HG02610 (cell line): ENCODE measurements at regions not wholly inside any gene's neighbourhood (a gene's known extent, or its start where the extent isn't known, plus 50 kb on each side); places are given as distances from the start of the nearest gene placed in this dataset.
A peak's percentile ranks its signal among the peaks of the same experiment; 100 is the strongest.
"Not testable (repeated sequence)": the region's sequence is repeated elsewhere in the genome, so short reads cannot be mapped to it uniquely, and the experiment has no call there.

ENCODE experiments used
- ATAC-seq: cut with Tn5 transposase; IDR thresholded peaks from one replicate; pipeline ENCODE4 v1.9.1; 2021; ENCODE audit warnings: mild to moderate bottlenecking, moderate library complexity; ENCODE audit not compliant: unreplicated experiment

DNA sequence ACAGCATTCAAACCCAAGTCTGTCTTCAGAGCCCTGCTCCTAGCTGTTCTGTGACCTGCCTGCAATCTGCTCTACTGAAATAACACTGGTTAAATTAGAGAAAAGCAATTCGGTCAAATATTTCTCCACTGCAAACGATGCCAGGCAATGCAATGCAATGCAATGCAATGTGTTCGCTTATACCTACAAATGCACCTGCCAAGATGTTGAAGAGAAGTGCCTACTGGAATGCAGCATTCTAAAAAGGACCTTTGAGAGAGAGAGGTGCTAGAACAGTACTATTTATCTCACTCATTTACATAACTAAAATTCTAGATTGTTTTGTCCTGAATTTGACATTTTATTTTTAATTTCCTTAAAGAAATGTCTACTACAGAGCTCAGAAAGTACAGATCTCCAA lies 157.3 kb upstream of the CDK1 start:
- ATAC-seq, result no peak

GRCh38 chr10:60618861-60619260 lies 159.4 kb upstream of the CDK1 start:
- no peak for ATAC-seq

- ATAC-seq, result no peak
Observed at GRCh38 chr10:60615541-60615940, 162.7 kb upstream of the CDK1 start.

DNA sequence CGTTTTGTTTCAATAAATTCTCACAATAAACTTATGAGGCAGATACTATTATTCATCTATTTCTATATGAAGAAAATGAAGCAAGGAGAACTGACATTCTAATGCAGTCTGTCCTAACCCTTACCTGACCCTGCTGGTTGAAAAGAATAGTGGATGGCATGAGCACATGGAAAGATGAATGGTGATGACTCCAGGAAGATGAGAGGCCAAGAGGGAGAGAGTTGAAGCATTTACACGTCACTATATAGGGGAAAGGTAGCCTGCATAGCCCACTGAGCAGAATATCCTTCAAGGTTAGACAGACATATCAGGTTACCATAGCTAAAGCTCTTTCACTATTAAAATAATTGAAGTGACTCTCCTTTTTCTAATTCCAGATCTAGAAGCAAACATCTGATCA lies 163.9 kb upstream of the CDK1 start:
- no peak for ATAC-seq

- no peak for ATAC-seq
Observed at GRCh38 chr10:60613434-60613833, 164.8 kb upstream of the CDK1 start.

GRCh38 chr10:60611291-60611747 lies 167.0 kb upstream of the CDK1 start:
- no peak for ATAC-seq

GRCh38 chr10:60607372-60607771 lies 170.9 kb upstream of the CDK1 start:
- ATAC-seq, result no peak

GRCh38 chr10:60606343-60607080 lies 171.8 kb upstream of the CDK1 start:
- ATAC-seq, result no peak

GRCh38 chr10:60605476-60605875 lies 172.8 kb upstream of the CDK1 start:
- ATAC-seq, result no peak

DNA sequence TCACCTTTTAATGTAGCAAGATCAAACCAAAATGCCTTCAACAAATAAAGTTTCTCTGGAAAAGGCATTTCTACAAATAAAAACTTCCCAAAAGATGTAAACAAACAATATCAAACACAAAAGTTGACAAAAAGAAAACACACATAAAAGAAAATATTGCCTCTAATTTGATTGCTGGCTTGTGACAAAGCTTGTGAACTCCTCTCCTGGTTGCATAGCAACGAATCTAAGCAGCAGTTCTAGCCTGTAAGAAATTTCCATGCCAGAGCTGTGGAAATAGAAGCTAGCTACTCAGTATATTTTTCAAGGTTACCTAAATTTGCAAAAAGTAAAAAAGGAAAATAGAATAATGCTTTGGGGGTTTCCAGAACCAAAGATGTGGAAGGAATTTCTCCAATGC lies 173.9 kb upstream of the CDK1 start:
- ATAC-seq, result no peak

DNA sequence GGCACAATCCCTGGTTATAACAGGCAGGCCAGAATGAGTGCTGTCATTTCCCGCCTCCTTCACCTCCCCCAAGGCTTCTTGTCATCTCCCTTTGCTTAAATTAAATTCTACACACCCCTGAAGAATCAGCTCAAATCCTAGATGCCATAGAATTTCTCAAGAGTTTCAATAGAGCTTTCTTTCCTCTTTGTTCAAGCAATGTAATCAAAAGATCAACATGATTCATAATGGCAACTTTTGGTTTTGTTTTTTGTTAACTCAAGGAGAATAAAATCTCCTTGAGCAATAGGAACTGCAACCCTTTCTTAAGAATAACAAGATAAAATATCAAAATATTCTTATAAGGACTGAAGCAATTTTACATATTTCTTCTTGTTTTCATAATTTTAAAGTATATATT lies 180.8 kb upstream of the CDK1 start:
- no peak for ATAC-seq

DNA sequence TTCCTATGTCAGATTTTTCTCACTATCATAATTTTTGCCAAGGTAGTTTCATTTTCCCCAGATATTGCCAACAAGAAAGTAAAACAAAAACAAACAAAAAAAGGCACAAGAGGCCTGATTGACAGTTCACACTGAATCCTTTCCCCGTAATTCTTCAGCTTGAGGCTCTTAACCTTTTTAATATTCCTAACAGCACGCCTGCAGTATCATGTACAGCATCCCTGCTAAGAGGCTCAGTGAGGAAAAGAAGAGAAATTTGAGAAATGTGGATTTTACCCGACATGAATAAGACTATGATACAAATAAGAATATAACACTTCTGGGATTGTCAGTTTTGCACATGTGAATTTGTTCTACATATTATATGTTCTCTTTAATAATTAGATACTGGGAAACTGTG lies 182.4 kb upstream of the CDK1 start:
- ATAC-seq, result no peak

GRCh38 chr10:60594476-60595051 lies 183.7 kb upstream of the CDK1 start:
- ATAC-seq, result no peak

- ATAC-seq, result no peak
Observed at GRCh38 chr10:60591119-60591518, 187.2 kb upstream of the CDK1 start.

- no peak for ATAC-seq
Observed at GRCh38 chr10:60589376-60589775, 188.9 kb upstream of the CDK1 start.

GRCh38 chr10:60581782-60582181 lies 192.1 kb upstream of the ANK3 start:
- ATAC-seq, result not testable (repeated sequence)

GRCh38 chr10:60578217-60578616 lies 188.5 kb upstream of the ANK3 start:
- ATAC-seq, result no peak

GRCh38 chr10:60576130-60577069 lies 186.7 kb upstream of the ANK3 start:
- no peak for ATAC-seq

GRCh38 chr10:60575105-60575504 lies 185.4 kb upstream of the ANK3 start:
- ATAC-seq, result no peak

DNA sequence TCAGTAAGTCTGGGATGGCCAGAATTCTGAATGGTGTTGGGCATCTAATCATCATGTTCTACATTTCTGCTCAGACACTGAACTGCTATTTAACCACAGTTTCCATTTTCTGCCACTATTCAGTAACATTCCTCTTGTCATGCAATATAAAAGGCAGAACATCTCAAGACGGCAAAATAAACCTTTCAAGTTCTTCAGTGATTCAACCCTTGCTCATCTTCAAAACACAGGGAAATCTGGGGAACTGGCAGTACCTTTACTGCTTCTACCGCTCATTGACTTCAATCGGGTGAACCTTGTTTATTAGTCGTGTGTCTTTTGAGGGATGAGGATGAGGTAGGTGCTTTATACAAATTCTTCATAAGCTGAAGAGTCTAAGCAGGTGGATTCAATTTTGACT lies 184.7 kb upstream of the ANK3 start:
- no peak for ATAC-seq

- ATAC-seq, result peak; percentile 62
Observed at GRCh38 chr10:60573336-60573735, 183.7 kb upstream of the ANK3 start.
